ENCODE measurements at regions not wholly inside any gene's neighbourhood (a gene's known extent, or its start where the extent isn't known, plus 50 kb on each side); places are given as distances from the start of the nearest gene placed in this dataset.

GRCh38 chr2:21501376-21502027 is 377.7 kb downstream of the TDRD15 start:
- DNase-seq (ENCODE audit: low read depth) = no peak

- DNase-seq (ENCODE audit: low read depth) = no peak
Measured at GRCh38 chr2:21515903-21516302, 392.1 kb downstream of the TDRD15 start.

GRCh38 chr2:21519412-21519811 is 395.6 kb downstream of the TDRD15 start:
- DNase-seq (ENCODE audit: low read depth) = no peak

GRCh38 chr2:21519821-21520220 is 396.1 kb downstream of the TDRD15 start:
- DNase-seq (ENCODE audit: low read depth) = no peak

GRCh38 chr2:21535826-21536225 is 412.1 kb downstream of the TDRD15 start:
- no peak for DNase-seq (ENCODE audit: low read depth)

- DNase-seq (ENCODE audit: low read depth) = no peak
Measured at GRCh38 chr2:21539685-21540084, 415.9 kb downstream of the TDRD15 start.

GRCh38 chr2:21543630-21544029 is 419.9 kb downstream of the TDRD15 start:
- DNase-seq (ENCODE audit: low read depth) = no peak

GRCh38 chr2:21544392-21544791 is 420.6 kb downstream of the TDRD15 start:
- DNase-seq (ENCODE audit: low read depth) = no peak

GRCh38 chr2:21552981-21553380 is 429.2 kb downstream of the TDRD15 start:
- no peak for DNase-seq (ENCODE audit: low read depth)

GRCh38 chr2:21559351-21559750 is 435.6 kb downstream of the TDRD15 start:
- no peak for DNase-seq (ENCODE audit: low read depth)

- no peak for DNase-seq (ENCODE audit: low read depth)
Measured at GRCh38 chr2:21561965-21562364, 438.2 kb downstream of the TDRD15 start.

GRCh38 chr2:21567395-21567794 is 443.6 kb downstream of the TDRD15 start:
- no peak for DNase-seq (ENCODE audit: low read depth)

- no peak for DNase-seq (ENCODE audit: low read depth)
Measured at GRCh38 chr2:21571686-21572085, 447.9 kb downstream of the TDRD15 start.

- DNase-seq (ENCODE audit: low read depth) = no peak
Measured at GRCh38 chr2:21580391-21580790, 456.6 kb downstream of the TDRD15 start.

GRCh38 chr2:21585881-21586280 is 462.1 kb downstream of the TDRD15 start:
- DNase-seq (ENCODE audit: low read depth) = no peak

GRCh38 chr2:21590026-21590690 is 466.4 kb downstream of the TDRD15 start:
- no peak for DNase-seq (ENCODE audit: low read depth)

- DNase-seq (ENCODE audit: low read depth) = no peak
Measured at GRCh38 chr2:21591926-21592325, 468.2 kb downstream of the TDRD15 start.

- DNase-seq (ENCODE audit: low read depth) = no peak
Measured at GRCh38 chr2:21599417-21599816, 475.6 kb downstream of the TDRD15 start.

- DNase-seq (ENCODE audit: low read depth) = no peak
Measured at GRCh38 chr2:21602789-21603188, 479.0 kb downstream of the TDRD15 start.

GRCh38 chr2:21607572-21607971 is 483.8 kb downstream of the TDRD15 start:
- no peak for DNase-seq (ENCODE audit: low read depth)

GRCh38 chr2:21610304-21610703 is 486.5 kb downstream of the TDRD15 start:
- DNase-seq (ENCODE audit: low read depth) = no peak

- DNase-seq (ENCODE audit: low read depth) = no peak
Measured at GRCh38 chr2:21617885-21618434, 494.2 kb downstream of the TDRD15 start.

- DNase-seq (ENCODE audit: low read depth) = no peak
Measured at GRCh38 chr2:21620771-21621170, 497.0 kb downstream of the TDRD15 start.

- no peak for DNase-seq (ENCODE audit: low read depth)
Measured at GRCh38 chr2:21627938-21628337, 504.2 kb downstream of the TDRD15 start.
